Activated naive CD8-positive, alpha-beta T cell treated with anti-CD3 and anti-CD28 coated beads, Interleukin-2, amount 10 ng/mL, durations not matched to agents 7 days and 5 days (primary cell): ENCODE measurements at regions not wholly inside any gene's neighbourhood (a gene's known extent, or its start where the extent isn't known, plus 50 kb on each side); places are given as distances from the start of the nearest gene placed in this dataset.
A peak's percentile ranks its signal among the peaks of the same experiment; 100 is the strongest.

Experiments
- ATAC-seq: fragments of 150-1000 bp; cut with Tn5 transposase; one replicate; pipeline ENCODE4 v1.10.0; 2021; ENCODE audit warnings: low read depth, moderate library complexity
- POLR2A ChIA-PET: fragments of 350-600 bp; sonication (Branson Sonifier 250); formaldehyde crosslinking; loops from one replicate; lab custom pipeline; 2021; ENCODE audit warnings: antibody characterized with exemption; lab: Charles Lee
- DNase-seq: peaks from one replicate; pipeline ENCODE4 v3.0.0; 2021
- H3K27ac Mint-ChIP-seq: one replicate; pipeline ENCODE4 v1.8.0; 2022; ENCODE audit warnings: mild to moderate bottlenecking, mixed read lengths
- H3K27me3 Mint-ChIP-seq: one replicate; pipeline ENCODE4 v1.8.0; 2022; ENCODE audit warnings: mild to moderate bottlenecking, moderate library complexity, mixed read lengths
- H3K36me3 Mint-ChIP-seq: one replicate; pipeline ENCODE4 v1.8.0; 2021; ENCODE audit warnings: mild to moderate bottlenecking, mixed read lengths
- H3K4me1 Mint-ChIP-seq: one replicate; pipeline ENCODE4 v1.8.0; 2021; ENCODE audit warnings: mixed read lengths
- H3K4me3 Mint-ChIP-seq: one replicate; pipeline ENCODE4 v1.8.0; 2022; ENCODE audit warnings: mild to moderate bottlenecking, moderate library complexity, mixed read lengths
- H3K9me3 Mint-ChIP-seq: one replicate; pipeline ENCODE4 v1.8.0; 2021; ENCODE audit warnings: mixed read lengths

GRCh38 chr4:108361446-108361820, 192.7 kb upstream of the LEF1 start:
- ATAC-seq (no peak), DNase-seq (no peak)
- Mint-ChIP-seq H3K4me1 (peaks cover 40% of the 10 kb centered on the region), H3K9me3 (no peaks in the 10 kb centered on the region), H3K27ac (no peak overlapping the region), H3K4me3 (no peak overlapping the region), H3K27me3 (peaks cover 23% of the 10 kb centered on the region), H3K36me3 (no peaks in the 10 kb centered on the region)
- POLR2A ChIA-PET: interaction anchor here (1.3 kb wide), 1 partner anchor 19 kb away, joined by 4 read pairs; no protein-coding TSS in a partner anchor

DNA sequence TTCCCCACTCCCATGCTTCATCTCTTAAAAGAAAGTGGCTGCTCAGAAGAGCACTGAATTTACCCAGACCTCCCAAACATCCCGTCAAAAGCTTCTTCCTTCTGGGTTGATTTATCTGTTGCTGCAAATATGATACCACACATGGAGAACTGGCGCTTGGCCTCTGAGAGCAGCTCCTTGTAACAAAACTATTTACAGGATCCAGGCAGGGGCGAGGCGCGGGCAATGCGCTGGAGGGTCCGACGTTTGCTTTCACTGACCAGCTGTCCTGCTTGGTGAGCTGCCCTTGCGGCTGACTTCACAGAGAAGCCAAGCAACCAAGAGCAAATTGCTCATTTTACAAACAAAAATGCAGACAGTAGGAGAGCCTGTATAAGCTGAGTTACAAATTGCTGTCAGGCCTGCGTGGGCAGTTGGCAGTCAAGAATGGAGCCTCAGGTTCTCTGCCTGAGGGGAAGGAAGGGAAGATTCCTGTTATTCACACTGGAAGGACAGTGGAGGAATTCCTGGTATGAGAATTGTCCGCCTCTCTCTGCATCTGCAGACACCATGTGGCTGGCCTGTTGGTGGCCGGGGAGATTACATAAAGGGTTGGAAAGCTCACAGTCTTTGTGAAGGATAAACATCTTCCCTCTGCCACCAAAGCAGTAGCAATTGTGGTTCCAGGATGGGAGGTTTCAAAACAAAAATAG, 192.2 kb upstream of the LEF1 start:
- POLR2A ChIA-PET: interaction anchor here (0.6 to 1.5 kb wide), 3 partner anchors 9 to 237 kb away, joined by 4 to 7 read pairs (median 5); no protein-coding TSS in a partner anchor
- Mint-ChIP-seq H3K27me3 (peaks cover 19% of the 10 kb centered on the region), H3K4me3 (peak overlapping the region; percentile 60), H3K4me1 (peaks cover 43% of the 10 kb centered on the region), H3K9me3 (no peaks in the 10 kb centered on the region), H3K27ac (peak overlapping the region; percentile 83), H3K36me3 (no peaks in the 10 kb centered on the region)
- ATAC-seq (no peak), DNase-seq (no peak)

DNA sequence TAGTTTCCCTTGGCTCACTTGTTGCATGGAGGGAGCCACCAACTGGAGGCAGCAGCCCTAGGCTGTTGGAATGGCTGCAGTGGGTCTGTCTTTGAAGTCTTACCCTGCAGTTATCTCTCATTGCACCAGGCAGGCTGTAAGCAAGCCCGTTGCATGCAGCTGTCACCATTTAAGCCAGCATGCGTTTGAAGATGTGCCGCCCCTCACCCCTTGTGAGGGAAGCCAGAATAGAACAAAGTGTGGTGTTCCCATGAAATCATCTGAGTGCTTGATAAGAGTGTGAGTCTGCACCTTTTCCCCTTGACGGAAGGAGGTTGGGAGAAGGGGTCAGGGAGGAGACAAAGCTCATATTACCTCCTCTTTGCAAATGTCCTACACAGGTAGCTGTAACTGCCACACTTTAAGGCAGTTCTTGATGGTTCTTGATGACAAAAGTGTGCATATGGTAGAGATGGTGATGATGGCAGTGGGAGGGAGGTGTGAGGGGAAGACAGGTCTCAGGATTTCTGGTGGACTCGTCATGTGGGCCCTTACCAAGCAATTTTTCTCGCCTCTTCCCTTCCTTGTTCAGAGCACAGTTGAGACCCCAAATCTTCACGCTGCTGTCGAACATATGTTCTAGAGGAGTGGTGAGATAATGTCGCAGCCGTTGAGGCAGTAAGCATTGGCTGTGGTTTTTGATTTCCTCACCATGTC, 191.4 kb upstream of the LEF1 start:
- Mint-ChIP-seq H3K27me3 (peaks cover 14% of the 10 kb centered on the region), H3K36me3 (no peaks in the 10 kb centered on the region), H3K4me3 (peak overlapping the region; percentile 60), H3K9me3 (no peaks in the 10 kb centered on the region), H3K4me1 (peaks cover 51% of the 10 kb centered on the region), H3K27ac (peak overlapping the region; percentile 83)
- ATAC-seq (peak; percentile 11), DNase-seq (no peak)
- POLR2A ChIA-PET: interaction anchor here (0.6 to 1.5 kb wide), 5 partner anchors 10 to 237 kb away, joined by 3 to 7 read pairs (median 4); partner anchors contain the start of gene LEF1

DNA sequence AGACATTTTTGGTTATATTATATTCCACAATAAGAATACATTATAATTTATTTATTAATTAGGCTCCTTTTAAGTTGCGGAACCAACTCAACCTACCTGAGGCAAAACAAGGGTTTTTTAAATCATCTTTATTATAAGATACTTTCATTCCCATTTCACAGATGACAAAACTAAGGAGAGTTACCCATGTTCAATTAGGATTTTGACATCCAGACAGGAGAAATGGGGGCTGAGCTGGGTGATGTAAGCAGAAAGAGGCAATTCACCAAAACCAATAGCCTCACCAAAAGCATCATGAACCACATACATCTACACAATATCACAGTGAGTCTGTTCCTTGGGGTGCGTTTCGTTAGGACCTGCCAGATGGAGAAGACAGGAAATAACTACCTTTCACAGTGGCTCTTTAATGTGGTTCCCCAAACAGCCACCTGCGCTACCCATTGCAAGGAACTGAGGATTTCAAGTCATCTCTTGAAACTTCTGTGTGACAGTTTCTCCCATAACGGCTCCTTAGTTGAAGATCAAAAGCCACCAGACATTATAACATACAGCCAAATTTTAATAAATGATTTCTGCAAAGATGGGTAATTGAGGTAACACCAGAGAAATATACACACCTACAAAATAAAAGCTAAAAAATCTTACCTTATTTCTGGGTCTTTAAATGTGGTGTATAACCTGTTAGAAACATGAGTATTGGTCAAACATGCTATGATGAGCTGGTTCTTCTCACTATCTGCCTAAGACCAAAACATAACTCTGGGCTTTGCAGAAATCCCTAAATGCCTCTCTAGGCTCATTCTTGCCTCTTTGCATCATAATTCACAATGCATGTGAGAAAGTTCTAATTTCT, 190.6 kb upstream of the LEF1 start:
- no peak for DNase-seq
- H3K27me3 Mint-ChIP-seq: peaks cover 7% of the 10 kb centered on the region
- peak; percentile 86 for ATAC-seq
- no peaks in the 10 kb centered on the region for H3K9me3 Mint-ChIP-seq
- H3K36me3 Mint-ChIP-seq: no peaks in the 10 kb centered on the region
- peaks cover 57% of the 10 kb centered on the region for H3K4me1 Mint-ChIP-seq
- H3K27ac Mint-ChIP-seq: peak overlapping the region; percentile 83
- H3K4me3 Mint-ChIP-seq: peak overlapping the region; percentile 60
- POLR2A ChIA-PET: interaction anchor here (1.2 to 1.5 kb wide), 3 partner anchors 10 to 190 kb away, joined by 3 to 5 read pairs (median 4); partner anchors contain the start of gene LEF1

DNA sequence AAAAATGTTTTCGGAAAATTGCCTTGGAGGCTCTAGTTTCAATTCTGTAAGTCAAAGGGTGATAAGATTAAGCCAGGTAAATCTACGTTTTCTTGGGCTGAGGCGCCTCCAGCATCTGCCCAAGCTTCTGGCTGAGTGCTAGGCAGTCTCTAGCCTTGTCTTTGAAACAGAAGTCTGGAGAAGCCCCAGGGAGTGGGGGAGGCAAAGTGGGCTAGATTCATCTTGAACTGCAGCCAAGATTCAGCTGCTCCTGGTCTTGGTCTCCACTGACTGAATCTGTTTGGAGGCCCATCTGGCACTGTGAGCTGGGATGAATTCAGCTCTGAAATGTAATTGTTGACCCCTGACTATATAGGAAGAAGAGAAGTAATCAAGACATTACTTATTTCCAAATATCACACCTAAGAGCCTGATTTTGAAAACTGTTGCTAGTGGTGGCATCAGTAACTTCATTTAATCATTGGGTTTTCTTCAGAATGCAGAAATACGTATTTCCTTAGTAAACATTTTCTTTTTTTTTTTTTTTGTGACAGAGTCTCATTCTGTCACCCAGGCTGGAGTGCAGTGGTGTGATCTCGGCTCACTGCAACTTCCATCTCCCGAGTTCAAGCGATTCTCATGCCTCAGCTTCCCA, 187.3 kb upstream of the LEF1 start:
- Mint-ChIP-seq H3K27ac (peak overlapping the region; percentile 27), H3K4me1 (peaks cover 44% of the 10 kb centered on the region), H3K4me3 (peak overlapping the region; percentile 36), H3K36me3 (no peaks in the 10 kb centered on the region), H3K27me3 (no peaks in the 10 kb centered on the region), H3K9me3 (no peaks in the 10 kb centered on the region)
- POLR2A ChIA-PET: interaction anchor here (0.7 to 1.0 kb wide), 3 partner anchors 13 to 284 kb away, joined by 3 to 4 read pairs (median 3); partner anchors contain the start of gene LEF1
- ATAC-seq (no peak), DNase-seq (no peak)

- Mint-ChIP-seq H3K27me3 (no peaks in the 10 kb centered on the region), H3K4me1 (peaks cover 37% of the 10 kb centered on the region), H3K36me3 (no peaks in the 10 kb centered on the region)
Observed at GRCh38 chr4:108355186-108355901, 186.6 kb upstream of the LEF1 start.

GRCh38 chr4:108352664-108353308, 184.1 kb upstream of the LEF1 start:
- no peaks in the 10 kb centered on the region for H3K27me3 Mint-ChIP-seq
- H3K4me3 Mint-ChIP-seq: no peak overlapping the region
- POLR2A ChIA-PET: no interaction called here

More at GRCh38 chr4:108355186-108355901, 186.6 kb upstream of the LEF1 start:
- Mint-ChIP-seq H3K9me3 (no peaks in the 10 kb centered on the region), H3K27ac (peak overlapping the region; percentile 27), H3K4me3 (peak overlapping the region; percentile 36)
- ATAC-seq (peak; percentile 73), DNase-seq (no peak)
- POLR2A ChIA-PET: interaction anchor here (0.7 to 1.0 kb wide), 4 partner anchors 13 to 283 kb away, joined by 3 to 4 read pairs (median 3); partner anchors contain the start of gene LEF1

GRCh38 chr4:108351791-108352190, 183.1 kb upstream of the LEF1 start:
- POLR2A ChIA-PET: no interaction called here
- Mint-ChIP-seq H3K27ac (no peak overlapping the region), H3K4me1 (peaks cover 23% of the 10 kb centered on the region), H3K4me3 (no peak overlapping the region), H3K9me3 (peaks cover 3% of the 10 kb centered on the region), H3K36me3 (peaks cover 2% of the 10 kb centered on the region), H3K27me3 (peaks cover 3% of the 10 kb centered on the region)
- ATAC-seq (no peak), DNase-seq (no peak)

More at GRCh38 chr4:108352664-108353308, 184.1 kb upstream of the LEF1 start:
- H3K9me3 Mint-ChIP-seq: peaks cover 3% of the 10 kb centered on the region
- no peak for DNase-seq
- no peak for ATAC-seq
- H3K4me1 Mint-ChIP-seq: peaks cover 22% of the 10 kb centered on the region
- H3K36me3 Mint-ChIP-seq: peaks cover 2% of the 10 kb centered on the region
- H3K27ac Mint-ChIP-seq: no peak overlapping the region

DNA sequence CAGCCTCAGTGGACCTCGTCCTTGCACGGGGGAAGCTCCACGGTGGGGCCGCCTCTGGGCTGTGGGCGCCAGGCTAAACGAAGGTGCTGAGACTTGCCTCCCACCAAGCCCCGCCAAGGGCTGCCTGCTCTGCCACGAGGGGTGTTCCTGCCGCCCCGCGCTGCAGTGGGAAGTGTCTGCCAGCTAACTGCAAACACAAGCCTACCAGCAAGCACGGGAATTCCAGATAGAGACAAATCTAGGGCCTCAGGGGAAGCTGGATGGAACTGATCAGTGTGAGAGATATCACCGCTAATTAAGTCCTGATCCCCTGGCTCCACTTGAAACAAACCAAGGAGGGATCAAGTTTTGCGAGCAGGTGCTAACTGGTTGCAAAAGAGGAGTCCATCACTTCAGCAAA, 181.6 kb upstream of the LEF1 start:
- H3K36me3 Mint-ChIP-seq: peaks cover 2% of the 10 kb centered on the region
- peaks cover 25% of the 10 kb centered on the region for H3K4me1 Mint-ChIP-seq
- no peak overlapping the region for H3K4me3 Mint-ChIP-seq

DNA sequence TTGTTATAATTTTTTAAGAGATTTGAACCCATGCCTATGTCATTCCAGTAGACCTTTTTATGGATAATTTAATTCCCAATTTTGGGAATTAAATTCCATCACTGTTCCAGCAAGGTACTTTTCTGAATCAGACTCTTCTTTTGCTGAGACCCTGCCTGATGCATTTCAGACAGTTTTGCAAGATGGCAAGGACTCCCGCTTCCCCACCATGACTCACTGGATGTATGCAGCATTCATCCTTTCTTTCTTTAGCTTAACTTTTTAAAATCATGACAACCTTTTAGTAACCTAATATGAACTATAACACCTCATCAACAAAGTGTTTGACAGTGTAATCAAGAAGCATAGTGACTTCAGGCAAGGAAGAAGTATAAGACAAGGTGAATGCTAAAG, 178.1 kb upstream of the LEF1 start:
- Mint-ChIP-seq H3K4me1 (peaks cover 34% of the 10 kb centered on the region), H3K27me3 (peaks cover 3% of the 10 kb centered on the region), H3K9me3 (peaks cover 3% of the 10 kb centered on the region), H3K27ac (no peak overlapping the region), H3K4me3 (no peak overlapping the region), H3K36me3 (peaks cover 2% of the 10 kb centered on the region)
- ATAC-seq: no peak
- no peak for DNase-seq
- POLR2A ChIA-PET: interaction anchor here (0.6 kb wide), 1 partner anchor 81 kb away, joined by 3 read pairs; no protein-coding TSS in a partner anchor

More for the DNA sequence above, 181.6 kb upstream of the LEF1 start:
- POLR2A ChIA-PET: interaction anchor here (0.7 kb wide), 1 partner anchor 46 kb away, joined by 3 read pairs; no protein-coding TSS in a partner anchor
- no peak for ATAC-seq
- Mint-ChIP-seq H3K9me3 (peaks cover 3% of the 10 kb centered on the region), H3K27me3 (peaks cover 3% of the 10 kb centered on the region), H3K27ac (no peak overlapping the region)
- no peak for DNase-seq

GRCh38 chr4:108345862-108346817, 177.4 kb upstream of the LEF1 start:
- Mint-ChIP-seq H3K9me3 (peaks cover 3% of the 10 kb centered on the region), H3K27me3 (peaks cover 3% of the 10 kb centered on the region), H3K4me3 (no peak overlapping the region), H3K4me1 (peaks cover 34% of the 10 kb centered on the region), H3K36me3 (peaks cover 2% of the 10 kb centered on the region), H3K27ac (no peak overlapping the region)
- ATAC-seq: no peak
- no peak for DNase-seq
- POLR2A ChIA-PET: no interaction called here
